ENCODE measurements at regions not wholly inside any gene's neighbourhood (a gene's known extent, or its start where the extent isn't known, plus 50 kb on each side); places are given as distances from the start of the nearest gene placed in this dataset.

GRCh38 chr2:150228936-150229335, 258.5 kb downstream of the RND3 start:
- intact Hi-C loops (cut with micrococcal nuclease; ENCODE audit: unreplicated experiment) = no loop called here
- CTCF ChIA-PET = no interaction called here
- no peak for DNase-seq
- Mint-ChIP-seq H3K4me1 (ENCODE audit: low read depth, unreplicated experiment) (peaks cover 61% of the 10 kb centered on the region), H3K27me3 (ENCODE audit: unreplicated experiment) (no peaks in the 10 kb centered on the region), H3K9me3 (ENCODE audit: low read depth, unreplicated experiment) (no peaks in the 10 kb centered on the region), H3K27ac (ENCODE audit: unreplicated experiment) (no peak overlapping the region), H3K36me3 (ENCODE audit: insufficient read depth, unreplicated experiment) (no peaks in the 10 kb centered on the region), H3K4me3 (ENCODE audit: low read depth, unreplicated experiment) (no peak overlapping the region)
- BruUV-seq (replicated peaks) = no TSS peak
- TF ChIP-seq, protein P1, sequence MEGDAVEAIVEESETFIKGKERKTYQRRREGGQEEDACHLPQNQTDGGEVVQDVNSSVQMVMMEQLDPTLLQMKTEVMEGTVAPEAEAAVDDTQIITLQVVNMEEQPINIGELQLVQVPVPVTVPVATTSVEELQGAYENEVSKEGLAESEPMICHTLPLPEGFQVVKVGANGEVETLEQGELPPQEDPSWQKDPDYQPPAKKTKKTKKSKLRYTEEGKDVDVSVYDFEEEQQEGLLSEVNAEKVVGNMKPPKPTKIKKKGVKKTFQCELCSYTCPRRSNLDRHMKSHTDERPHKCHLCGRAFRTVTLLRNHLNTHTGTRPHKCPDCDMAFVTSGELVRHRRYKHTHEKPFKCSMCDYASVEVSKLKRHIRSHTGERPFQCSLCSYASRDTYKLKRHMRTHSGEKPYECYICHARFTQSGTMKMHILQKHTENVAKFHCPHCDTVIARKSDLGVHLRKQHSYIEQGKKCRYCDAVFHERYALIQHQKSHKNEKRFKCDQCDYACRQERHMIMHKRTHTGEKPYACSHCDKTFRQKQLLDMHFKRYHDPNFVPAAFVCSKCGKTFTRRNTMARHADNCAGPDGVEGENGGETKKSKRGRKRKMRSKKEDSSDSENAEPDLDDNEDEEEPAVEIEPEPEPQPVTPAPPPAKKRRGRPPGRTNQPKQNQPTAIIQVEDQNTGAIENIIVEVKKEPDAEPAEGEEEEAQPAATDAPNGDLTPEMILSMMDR (IDR thresholded peaks at IDR 0.05; ENCODE audit: unreplicated experiment) = no peak

GRCh38 chr2:150225030-150225429, 262.4 kb downstream of the RND3 start:
- Mint-ChIP-seq H3K9me3 (ENCODE audit: low read depth, unreplicated experiment) (no peaks in the 10 kb centered on the region), H3K27ac (ENCODE audit: unreplicated experiment) (no peak overlapping the region), H3K4me1 (ENCODE audit: low read depth, unreplicated experiment) (peaks cover 27% of the 10 kb centered on the region), H3K4me3 (ENCODE audit: low read depth, unreplicated experiment) (no peak overlapping the region), H3K36me3 (ENCODE audit: insufficient read depth, unreplicated experiment) (no peaks in the 10 kb centered on the region), H3K27me3 (ENCODE audit: unreplicated experiment) (no peaks in the 10 kb centered on the region)
- TF ChIP-seq, protein P1 (IDR thresholded peaks at IDR 0.05; ENCODE audit: unreplicated experiment) = no peak
- DNase-seq = no peak
- intact Hi-C loops (cut with micrococcal nuclease; ENCODE audit: unreplicated experiment) = no loop called here
- CTCF ChIA-PET = no interaction called here
- no TSS peak for BruUV-seq (replicated peaks)

- no peak overlapping the region for H3K4me3 Mint-ChIP-seq (ENCODE audit: low read depth, unreplicated experiment)
- TF ChIP-seq, protein P1 (IDR thresholded peaks at IDR 0.05; ENCODE audit: unreplicated experiment) = no peak
- BruUV-seq (replicated peaks) = no TSS peak
- H3K36me3 Mint-ChIP-seq (ENCODE audit: insufficient read depth, unreplicated experiment) = no peaks in the 10 kb centered on the region
- no peak overlapping the region for H3K27ac Mint-ChIP-seq (ENCODE audit: unreplicated experiment)
- intact Hi-C loops (cut with micrococcal nuclease; ENCODE audit: unreplicated experiment) = no loop called here
- peaks cover 20% of the 10 kb centered on the region for H3K4me1 Mint-ChIP-seq (ENCODE audit: low read depth, unreplicated experiment)
- H3K27me3 Mint-ChIP-seq (ENCODE audit: unreplicated experiment) = no peaks in the 10 kb centered on the region
- DNase-seq = no peak
- no peaks in the 10 kb centered on the region for H3K9me3 Mint-ChIP-seq (ENCODE audit: low read depth, unreplicated experiment)
- CTCF ChIA-PET = no interaction called here
Measured at GRCh38 chr2:150224321-150224720, 263.1 kb downstream of the RND3 start.

- no TSS peak for BruUV-seq (replicated peaks)
- Mint-ChIP-seq H3K36me3 (ENCODE audit: insufficient read depth, unreplicated experiment) (no peaks in the 10 kb centered on the region), H3K27me3 (ENCODE audit: unreplicated experiment) (no peaks in the 10 kb centered on the region), H3K27ac (ENCODE audit: unreplicated experiment) (no peak overlapping the region), H3K4me1 (ENCODE audit: low read depth, unreplicated experiment) (peaks cover 7% of the 10 kb centered on the region), H3K4me3 (ENCODE audit: low read depth, unreplicated experiment) (no peak overlapping the region), H3K9me3 (ENCODE audit: low read depth, unreplicated experiment) (no peaks in the 10 kb centered on the region)
- TF ChIP-seq, protein P1 (IDR thresholded peaks at IDR 0.05; ENCODE audit: unreplicated experiment) = no peak
- CTCF ChIA-PET = no interaction called here
- intact Hi-C loops (cut with micrococcal nuclease; ENCODE audit: unreplicated experiment) = no loop called here
- DNase-seq = no peak
Measured at GRCh38 chr2:150222942-150223341, 264.5 kb downstream of the RND3 start.

DNA sequence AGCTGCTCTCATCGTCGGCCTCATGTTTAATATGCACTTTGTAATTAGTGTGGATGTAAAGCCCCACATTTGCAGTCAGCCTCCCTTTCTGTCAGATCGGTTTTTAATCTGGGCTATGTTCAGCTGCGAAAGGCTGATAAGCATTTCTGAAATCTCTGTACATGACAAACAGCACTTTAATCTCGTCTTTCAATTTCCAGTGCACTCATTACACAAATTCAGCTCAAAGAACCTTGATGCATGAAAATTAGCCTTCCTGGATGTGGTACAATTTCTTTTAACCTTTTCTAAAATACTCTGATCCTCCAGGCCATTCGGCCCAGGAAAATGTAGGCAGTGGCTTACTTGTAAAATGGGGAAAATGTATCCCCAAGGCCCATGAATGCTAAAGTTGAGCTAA, 265.1 kb downstream of the RND3 start:
- intact Hi-C loops (cut with micrococcal nuclease; ENCODE audit: unreplicated experiment) = no loop called here

More for the DNA sequence above, 265.1 kb downstream of the RND3 start:
- Mint-ChIP-seq H3K27ac (ENCODE audit: unreplicated experiment) (no peak overlapping the region), H3K27me3 (ENCODE audit: unreplicated experiment) (no peaks in the 10 kb centered on the region), H3K4me3 (ENCODE audit: low read depth, unreplicated experiment) (no peak overlapping the region), H3K36me3 (ENCODE audit: insufficient read depth, unreplicated experiment) (no peaks in the 10 kb centered on the region), H3K4me1 (ENCODE audit: low read depth, unreplicated experiment) (peaks cover 7% of the 10 kb centered on the region), H3K9me3 (ENCODE audit: low read depth, unreplicated experiment) (no peaks in the 10 kb centered on the region)
- no peak for DNase-seq
- BruUV-seq (replicated peaks) = no TSS peak
- CTCF ChIA-PET = no interaction called here
- TF ChIP-seq, protein P1 (IDR thresholded peaks at IDR 0.05; ENCODE audit: unreplicated experiment) = no peak

Data from Calu3 (cell line).